ENCODE measurements at regions not wholly inside any gene's neighbourhood (a gene's known extent, or its start where the extent isn't known, plus 50 kb on each side); places are given as distances from the start of the nearest gene placed in this dataset.

GRCh38 chrX:147733369-147733768 is 178.3 kb upstream of the FMR1 start:
- H2AFZ ChIP-seq (ENCODE audit: insufficient read depth, low read depth, low read length, poor library complexity, severe bottlenecking) = no peak overlapping the region
- peaks cover 0 to 3% of the 10 kb centered on the region in 2 donors for H3K4me1 ChIP-seq (ENCODE audit: control insufficient read depth in 1 of 2, insufficient read depth in 2 of 2, low read length in 2 of 2)
- H3K4me1 Mint-ChIP-seq = peaks cover 8% of the 10 kb centered on the region
- H3K4me3 ChIP-seq (replicated peaks in 1 of 3; ENCODE audit: low read depth in 2 of 3, low read length in 3 of 3) = no peak overlapping the region
- TF ChIP-seq, protein P1, sequence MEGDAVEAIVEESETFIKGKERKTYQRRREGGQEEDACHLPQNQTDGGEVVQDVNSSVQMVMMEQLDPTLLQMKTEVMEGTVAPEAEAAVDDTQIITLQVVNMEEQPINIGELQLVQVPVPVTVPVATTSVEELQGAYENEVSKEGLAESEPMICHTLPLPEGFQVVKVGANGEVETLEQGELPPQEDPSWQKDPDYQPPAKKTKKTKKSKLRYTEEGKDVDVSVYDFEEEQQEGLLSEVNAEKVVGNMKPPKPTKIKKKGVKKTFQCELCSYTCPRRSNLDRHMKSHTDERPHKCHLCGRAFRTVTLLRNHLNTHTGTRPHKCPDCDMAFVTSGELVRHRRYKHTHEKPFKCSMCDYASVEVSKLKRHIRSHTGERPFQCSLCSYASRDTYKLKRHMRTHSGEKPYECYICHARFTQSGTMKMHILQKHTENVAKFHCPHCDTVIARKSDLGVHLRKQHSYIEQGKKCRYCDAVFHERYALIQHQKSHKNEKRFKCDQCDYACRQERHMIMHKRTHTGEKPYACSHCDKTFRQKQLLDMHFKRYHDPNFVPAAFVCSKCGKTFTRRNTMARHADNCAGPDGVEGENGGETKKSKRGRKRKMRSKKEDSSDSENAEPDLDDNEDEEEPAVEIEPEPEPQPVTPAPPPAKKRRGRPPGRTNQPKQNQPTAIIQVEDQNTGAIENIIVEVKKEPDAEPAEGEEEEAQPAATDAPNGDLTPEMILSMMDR (IDR thresholded peaks at IDR 0.05) = no peak
- no peaks in the 10 kb centered on the region for H3K27me3 ChIP-seq (ENCODE audit: control insufficient read depth in 2 of 2, insufficient read depth in 2 of 2, low read length in 2 of 2)
- H3K36me3 Mint-ChIP-seq = no peaks in the 10 kb centered on the region
- no CpG with 5 or more reads among the region's 2 CpGs for WGBS (ENCODE audit: insufficient coverage)
- intact Hi-C loops (cut with micrococcal nuclease) = no loop called here
- no peak overlapping the region for H3K9ac ChIP-seq (ENCODE audit: insufficient read depth, low read length, poor library complexity, severe bottlenecking)
- H3K4me2 ChIP-seq (replicated peaks; ENCODE audit: extremely low read depth, low read length, poor library complexity, severe bottlenecking) = no peak overlapping the region
- no peak for DNase-seq
- no peaks in the 10 kb centered on the region for H3K9me3 ChIP-seq (replicated peaks in 1 of 2; ENCODE audit: control insufficient read depth in 1 of 2, insufficient read depth in 1 of 2, low read length in 2 of 2)
- no peak overlapping the region for H3K27ac Mint-ChIP-seq
- H3K79me2 ChIP-seq (ENCODE audit: insufficient read depth, low read length) = no peaks in the 10 kb centered on the region
- no peaks in the 10 kb centered on the region for H4K20me1 ChIP-seq (ENCODE audit: insufficient read depth, low read length)
- H3K36me3 ChIP-seq (replicated peaks in 1 of 2; ENCODE audit: control insufficient read depth in 1 of 2, insufficient read depth in 2 of 2, low read length in 2 of 2) = no peaks in the 10 kb centered on the region
- peaks cover 0 to 8% (median 0%) of the 10 kb centered on the region in 7 donors for H3K9me3 Mint-ChIP-seq
- peak overlapping the region in 1 of 2 donors; percentile 31 for H3K4me3 Mint-ChIP-seq
- H3K27ac ChIP-seq (ENCODE audit: low read depth in 1 of 2, low read length in 2 of 2) = no peak overlapping the region
- H3K27me3 Mint-ChIP-seq (ENCODE audit: low read depth in 3 of 3) = peaks cover 0 to 3% (median 0%) of the 10 kb centered on the region in 3 donors

DNA sequence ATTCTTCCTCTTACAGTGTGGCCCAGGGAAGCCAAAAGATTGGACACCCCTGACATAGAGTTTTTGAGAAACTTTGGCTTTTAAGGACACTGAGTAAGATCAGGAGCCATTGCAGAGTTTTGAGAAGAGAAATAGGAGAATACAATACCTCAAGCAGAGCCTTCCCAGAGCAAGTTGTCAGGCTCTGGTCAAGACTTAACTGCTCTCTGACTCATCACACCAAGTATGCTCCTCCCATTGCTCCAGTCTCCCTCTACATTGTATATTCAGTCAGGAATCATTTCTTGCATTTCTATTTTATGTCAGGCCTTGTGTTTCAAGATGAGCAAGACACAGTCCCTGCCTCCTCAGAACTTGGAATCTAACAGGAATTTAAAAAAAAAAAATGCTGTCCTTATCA is 176.4 kb upstream of the FMR1 start:
- intact Hi-C loops (cut with micrococcal nuclease) = no loop called here
- TF ChIP-seq, protein P1 (IDR thresholded peaks at IDR 0.05) = no peak
- no peak for DNase-seq
- H3K27me3 ChIP-seq (ENCODE audit: control insufficient read depth in 2 of 2, insufficient read depth in 2 of 2, low read length in 2 of 2) = no peaks in the 10 kb centered on the region
- no peak overlapping the region for H3K9ac ChIP-seq (ENCODE audit: insufficient read depth, low read length, poor library complexity, severe bottlenecking)
- no peak overlapping the region for H3K4me3 Mint-ChIP-seq
- H3K36me3 Mint-ChIP-seq = no peaks in the 10 kb centered on the region
- H3K4me1 ChIP-seq (ENCODE audit: control insufficient read depth in 1 of 2, insufficient read depth in 2 of 2, low read length in 2 of 2) = peaks cover 0 to 3% of the 10 kb centered on the region in 2 donors
- no peak overlapping the region for H3K27ac Mint-ChIP-seq
- H3K4me1 Mint-ChIP-seq = peaks cover 12% of the 10 kb centered on the region
- H3K79me2 ChIP-seq (ENCODE audit: insufficient read depth, low read length) = no peaks in the 10 kb centered on the region
- H3K27ac ChIP-seq (ENCODE audit: low read depth in 1 of 2, low read length in 2 of 2) = no peak overlapping the region
- H4K20me1 ChIP-seq (ENCODE audit: insufficient read depth, low read length) = no peaks in the 10 kb centered on the region
- no peak overlapping the region for H3K4me3 ChIP-seq (replicated peaks in 1 of 3; ENCODE audit: low read depth in 2 of 3, low read length in 3 of 3)
- H3K36me3 ChIP-seq (replicated peaks in 1 of 2; ENCODE audit: control insufficient read depth in 1 of 2, insufficient read depth in 2 of 2, low read length in 2 of 2) = no peaks in the 10 kb centered on the region
- no peak overlapping the region for H2AFZ ChIP-seq (ENCODE audit: insufficient read depth, low read depth, low read length, poor library complexity, severe bottlenecking)
- H3K9me3 Mint-ChIP-seq = peaks cover 0 to 6% (median 0%) of the 10 kb centered on the region in 7 donors
- H3K9me3 ChIP-seq (replicated peaks in 1 of 2; ENCODE audit: control insufficient read depth in 1 of 2, insufficient read depth in 1 of 2, low read length in 2 of 2) = no peaks in the 10 kb centered on the region
- H3K27me3 Mint-ChIP-seq (ENCODE audit: low read depth in 3 of 3) = peaks cover 0 to 3% (median 0%) of the 10 kb centered on the region in 3 donors
- H3K4me2 ChIP-seq (replicated peaks; ENCODE audit: extremely low read depth, low read length, poor library complexity, severe bottlenecking) = no peak overlapping the region

Data from CD14-positive monocyte (primary cell).